ENCODE measurements at regions not wholly inside any gene's neighbourhood (a gene's known extent, or its start where the extent isn't known, plus 50 kb on each side); places are given as distances from the start of the nearest gene placed in this dataset.

DNA sequence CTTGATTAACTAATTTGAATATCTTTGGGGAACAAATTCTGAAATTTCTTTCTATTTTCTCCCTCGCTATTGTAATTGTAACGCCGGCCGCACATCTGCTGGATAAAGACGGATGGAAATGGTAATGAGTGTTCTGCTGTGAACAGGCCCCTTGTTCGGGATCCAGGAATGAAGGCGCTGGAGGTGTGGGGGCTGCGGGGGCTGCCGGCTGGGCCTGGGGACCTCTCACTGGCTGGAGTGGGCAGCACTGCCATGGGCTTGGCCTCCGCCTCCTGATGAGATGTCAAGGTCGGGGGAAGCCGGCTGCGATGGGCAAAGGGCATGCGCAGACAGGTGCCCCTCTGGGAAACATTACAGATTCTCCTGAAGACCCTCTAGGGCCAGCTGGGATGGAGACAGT lies 175.4 kb downstream of the PHETA1 start:
- TF ChIP-seq EP300 (IDR thresholded peaks at IDR 0.05; ENCODE audit: borderline replicate concordance): no peak
- TF ChIP-seq TAF1 (IDR thresholded peaks at IDR 0.05; ENCODE audit: low read depth): no peak
- no peak for TF ChIP-seq YY1 (IDR thresholded peaks at IDR 0.05; ENCODE audit: low read depth)
- no peak for TF ChIP-seq ZBTB7A (IDR thresholded peaks at IDR 0.05; ENCODE audit: low read depth)
- TF ChIP-seq RAD21 (IDR thresholded peaks at IDR 0.05; ENCODE audit: low read depth): no peak

Data from Ishikawa (cell line).